ENCODE measurements at regions not wholly inside any gene's neighbourhood (a gene's known extent, or its start where the extent isn't known, plus 50 kb on each side); places are given as distances from the start of the nearest gene placed in this dataset.
"Not testable (repeated sequence)": the region's sequence is repeated elsewhere in the genome, so short reads cannot be mapped to it uniquely, and the experiment has no call there.

DNA sequence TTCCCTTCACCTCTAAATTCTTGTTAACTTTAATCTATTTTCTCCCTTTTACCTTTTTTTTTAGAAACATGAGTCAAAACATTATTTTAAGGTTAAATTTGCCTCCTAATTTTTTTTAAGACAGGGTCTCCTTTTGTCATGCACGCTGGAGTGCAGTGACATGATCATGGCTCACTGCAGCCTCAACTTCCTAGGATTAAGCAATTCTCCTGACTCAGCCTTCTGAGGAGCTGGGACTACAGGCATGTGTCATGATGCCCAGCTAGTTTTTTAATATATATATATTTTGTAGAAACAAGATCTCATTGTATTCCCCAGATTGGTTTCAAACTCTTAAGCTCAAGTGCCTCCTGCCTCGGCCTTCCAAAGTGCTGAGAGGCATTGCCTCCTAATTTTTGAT lies 424.7 kb upstream of the FAM174A start:
- POLR2A ChIA-PET: no interaction called here
- CTCF ChIA-PET: no interaction called here
- no peak overlapping the region for H3K4me3 ChIP-seq (ENCODE audit: low read depth, low read length)
- DNase-seq (ENCODE audit: low read depth, low spot score): no peak
- TF ChIP-seq, protein P1, sequence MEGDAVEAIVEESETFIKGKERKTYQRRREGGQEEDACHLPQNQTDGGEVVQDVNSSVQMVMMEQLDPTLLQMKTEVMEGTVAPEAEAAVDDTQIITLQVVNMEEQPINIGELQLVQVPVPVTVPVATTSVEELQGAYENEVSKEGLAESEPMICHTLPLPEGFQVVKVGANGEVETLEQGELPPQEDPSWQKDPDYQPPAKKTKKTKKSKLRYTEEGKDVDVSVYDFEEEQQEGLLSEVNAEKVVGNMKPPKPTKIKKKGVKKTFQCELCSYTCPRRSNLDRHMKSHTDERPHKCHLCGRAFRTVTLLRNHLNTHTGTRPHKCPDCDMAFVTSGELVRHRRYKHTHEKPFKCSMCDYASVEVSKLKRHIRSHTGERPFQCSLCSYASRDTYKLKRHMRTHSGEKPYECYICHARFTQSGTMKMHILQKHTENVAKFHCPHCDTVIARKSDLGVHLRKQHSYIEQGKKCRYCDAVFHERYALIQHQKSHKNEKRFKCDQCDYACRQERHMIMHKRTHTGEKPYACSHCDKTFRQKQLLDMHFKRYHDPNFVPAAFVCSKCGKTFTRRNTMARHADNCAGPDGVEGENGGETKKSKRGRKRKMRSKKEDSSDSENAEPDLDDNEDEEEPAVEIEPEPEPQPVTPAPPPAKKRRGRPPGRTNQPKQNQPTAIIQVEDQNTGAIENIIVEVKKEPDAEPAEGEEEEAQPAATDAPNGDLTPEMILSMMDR (IDR thresholded peaks at IDR 0.05; ENCODE audit: insufficient read depth, low read length, missing control alignments): no peak

DNA sequence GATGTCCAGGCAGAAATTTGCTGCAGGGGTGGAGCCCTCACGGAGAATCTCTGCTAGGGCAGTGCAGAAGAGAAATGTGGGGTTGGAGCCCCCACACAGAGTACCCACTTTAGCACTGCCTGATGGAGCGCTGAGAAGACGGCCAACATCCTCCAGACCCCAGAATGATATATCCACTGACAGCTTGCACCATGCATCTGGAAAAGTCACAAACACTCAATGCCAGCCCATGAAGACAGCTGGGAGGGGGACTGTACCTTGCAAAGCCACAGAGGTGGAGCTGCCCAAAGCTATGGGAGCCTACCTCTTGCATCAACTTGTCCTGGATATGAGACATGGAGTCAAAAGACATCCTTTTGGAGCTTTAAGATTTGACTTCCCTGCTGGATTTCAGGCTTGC lies 426.3 kb upstream of the FAM174A start:
- TF ChIP-seq, protein P1 (IDR thresholded peaks at IDR 0.05; ENCODE audit: insufficient read depth, low read length, missing control alignments): no peak
- CTCF ChIA-PET: no interaction called here
- POLR2A ChIA-PET: no interaction called here
- DNase-seq (ENCODE audit: low read depth, low spot score): no peak
- no peak overlapping the region for H3K4me3 ChIP-seq (ENCODE audit: low read depth, low read length)

DNA sequence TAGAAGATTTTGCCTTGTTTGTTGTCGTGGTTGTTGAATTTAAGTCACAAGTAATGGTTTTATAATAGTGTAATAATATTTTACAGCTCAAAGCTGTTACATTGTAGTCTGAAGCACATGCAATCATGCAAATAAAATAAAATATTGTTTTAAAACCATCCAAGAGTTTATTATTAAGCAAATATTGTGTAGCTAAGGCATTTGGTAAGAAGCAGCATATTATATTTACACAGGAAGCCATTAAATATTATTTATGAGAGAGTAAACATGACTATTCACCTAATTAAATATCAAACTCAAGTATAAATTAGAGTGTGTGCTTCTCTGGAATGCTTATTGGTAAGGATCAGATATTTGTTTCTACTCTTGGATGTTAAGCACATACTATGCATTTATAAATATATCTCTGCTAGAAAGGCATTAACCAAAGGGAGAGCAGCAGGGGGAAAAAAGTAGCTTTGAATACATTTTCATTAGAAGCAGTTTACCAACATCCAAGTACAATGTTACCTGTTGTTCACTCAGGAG lies 431.5 kb upstream of the FAM174A start:
- DNase-seq (ENCODE audit: low read depth, low spot score); POLR2A ChIA-PET; H3K4me3 ChIP-seq (ENCODE audit: low read depth, low read length); CTCF ChIA-PET: not testable (repeated sequence)

DNA sequence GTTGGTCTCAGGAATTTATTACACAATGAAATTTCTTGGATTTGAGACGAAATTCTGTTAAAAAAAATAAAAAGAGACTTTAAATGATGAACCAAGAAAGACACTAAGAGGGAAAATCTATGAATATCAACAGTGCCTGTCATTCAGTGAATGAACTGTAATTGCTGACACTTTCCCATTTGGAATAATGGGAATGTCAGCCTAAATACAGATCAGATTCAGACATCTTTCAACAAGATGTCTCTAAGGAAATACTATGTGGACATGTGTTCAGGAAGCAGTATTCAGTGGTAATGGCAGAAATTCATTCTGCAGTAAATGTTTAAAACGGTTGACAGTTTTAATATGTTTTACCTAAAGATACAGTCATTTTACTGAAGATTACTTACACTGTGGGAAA lies 433.7 kb upstream of the FAM174A start:
- H3K4me3 ChIP-seq (ENCODE audit: low read depth, low read length); POLR2A ChIA-PET; DNase-seq (ENCODE audit: low read depth, low spot score); CTCF ChIA-PET: not testable (repeated sequence)

DNA sequence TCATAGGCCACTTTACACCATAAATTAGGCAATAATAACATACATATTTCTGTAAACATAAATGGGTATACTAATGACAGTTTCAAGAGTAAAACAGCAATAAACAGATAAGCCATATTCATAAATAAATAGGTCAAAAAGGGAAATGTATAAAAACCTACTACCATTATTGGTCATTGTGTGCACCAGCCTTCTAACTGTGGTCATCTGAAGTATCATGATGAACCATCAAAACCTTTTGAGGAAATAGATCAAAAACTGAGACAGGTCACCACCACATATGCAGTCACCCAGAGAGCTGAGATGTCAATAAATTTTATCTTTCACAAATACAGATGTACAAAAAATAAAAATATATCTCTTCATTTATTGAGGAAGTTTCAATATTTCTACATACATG lies 438.8 kb upstream of the FAM174A start:
- CTCF ChIA-PET; POLR2A ChIA-PET; DNase-seq (ENCODE audit: low read depth, low spot score); H3K4me3 ChIP-seq (ENCODE audit: low read depth, low read length): not testable (repeated sequence)

DNA sequence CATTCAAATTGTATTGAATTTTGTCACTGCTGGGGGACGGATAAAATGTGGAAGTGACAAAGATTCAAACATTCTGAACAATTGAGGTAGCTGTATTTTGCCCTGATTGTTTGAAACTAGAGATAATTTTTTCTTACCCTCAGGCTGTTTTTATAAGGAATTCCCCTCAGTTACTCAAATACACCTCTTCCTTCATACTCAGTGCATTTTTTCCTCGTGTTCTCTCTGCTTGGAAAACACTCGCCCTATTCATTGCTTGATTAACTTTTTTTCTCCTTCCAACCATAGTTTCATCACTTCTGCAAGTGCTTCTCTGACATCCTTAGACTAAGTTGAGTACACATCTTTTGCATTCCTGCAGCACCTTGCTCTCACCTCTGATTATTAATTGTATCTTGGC lies 454.5 kb upstream of the FAM174A start:
- DNase-seq (ENCODE audit: low read depth, low spot score); H3K4me3 ChIP-seq (ENCODE audit: low read depth, low read length); POLR2A ChIA-PET; CTCF ChIA-PET: not testable (repeated sequence)

DNA sequence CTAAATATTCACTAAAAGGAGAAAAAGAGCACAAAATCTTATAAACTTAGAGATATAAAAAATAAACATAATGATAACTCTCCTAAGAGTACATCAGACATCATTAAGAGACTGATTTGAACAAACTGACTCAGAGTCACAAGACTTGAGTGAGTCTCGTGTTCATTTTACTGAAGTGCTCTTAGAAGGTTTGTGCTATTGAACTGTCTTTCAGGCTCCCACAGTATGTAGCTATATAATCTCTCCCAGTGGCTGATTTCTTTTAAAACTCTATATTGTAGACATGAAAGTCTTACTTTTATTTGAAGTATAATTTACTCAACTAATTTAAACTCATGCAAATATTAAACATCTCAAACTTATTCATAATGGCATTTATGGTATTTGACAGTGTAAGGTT lies 456.0 kb upstream of the FAM174A start:
- POLR2A ChIA-PET; DNase-seq (ENCODE audit: low read depth, low spot score); CTCF ChIA-PET; H3K4me3 ChIP-seq (ENCODE audit: low read depth, low read length): not testable (repeated sequence)

DNA sequence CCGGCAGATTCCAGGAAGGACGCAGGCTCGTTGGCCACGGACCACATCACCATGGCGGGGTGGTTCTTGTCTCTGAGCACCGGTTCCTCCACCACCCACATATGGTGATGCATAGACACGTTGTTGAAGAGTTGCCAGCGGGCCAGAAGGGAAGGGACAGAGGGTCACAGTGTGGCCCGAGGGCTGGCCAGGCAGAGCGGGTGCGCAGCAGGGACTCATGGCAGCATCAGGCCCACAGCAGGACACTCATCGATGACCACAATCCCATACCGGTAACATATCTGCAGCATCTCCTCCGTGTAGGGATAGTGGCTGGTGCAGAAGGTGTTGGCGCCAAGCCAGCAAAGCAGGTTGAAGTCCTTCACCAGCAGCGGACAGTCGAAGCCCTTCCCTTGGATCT lies 469.2 kb upstream of the FAM174A start:
- DNase-seq (ENCODE audit: low read depth, low spot score); POLR2A ChIA-PET; H3K4me3 ChIP-seq (ENCODE audit: low read depth, low read length); CTCF ChIA-PET: not testable (repeated sequence)

DNA sequence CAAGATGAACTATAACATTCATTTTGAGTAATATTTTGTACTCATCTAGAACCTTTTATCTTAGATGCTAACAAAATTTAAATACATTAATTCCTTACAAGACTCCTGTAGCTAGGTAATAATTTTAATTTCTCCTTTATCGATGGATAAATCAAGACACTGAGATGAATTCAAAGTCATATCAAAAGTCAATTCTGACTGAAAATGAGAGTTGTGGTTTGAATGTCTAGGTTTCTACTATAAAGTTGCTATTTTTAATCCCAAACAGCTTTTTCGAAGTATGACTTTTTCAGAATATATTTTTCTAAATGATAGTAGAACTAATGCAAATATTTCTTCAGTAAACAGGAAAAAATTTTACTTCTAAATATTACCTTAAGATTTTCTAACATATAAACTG lies 491.7 kb upstream of the FAM174A start:
- DNase-seq (ENCODE audit: low read depth, low spot score): no peak
- ChIA-PET CTCF (no interaction called here), POLR2A (no interaction called here)
- H3K4me3 ChIP-seq (ENCODE audit: low read depth, low read length): no peak overlapping the region
- TF ChIP-seq, protein P1 (IDR thresholded peaks at IDR 0.05; ENCODE audit: insufficient read depth, low read length, missing control alignments): no peak

DNA sequence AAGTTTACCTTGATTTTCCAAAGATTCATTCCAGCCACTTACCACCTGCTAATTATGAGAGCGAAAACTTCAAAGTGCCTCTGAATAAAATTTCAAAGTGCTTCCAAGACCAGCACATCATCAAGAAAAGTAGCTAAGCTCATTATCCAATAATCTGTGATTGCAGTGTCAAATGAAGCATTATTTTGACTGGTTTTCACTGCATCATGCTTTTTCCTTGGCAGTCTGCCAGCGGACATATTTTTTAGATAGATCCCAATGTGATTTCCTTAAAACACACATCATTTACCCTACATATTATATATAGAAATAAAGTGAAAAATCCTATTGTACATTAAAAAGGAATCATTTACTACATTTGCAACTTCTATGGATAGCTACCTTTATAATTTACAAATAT lies 508.6 kb upstream of the FAM174A start:
- TF ChIP-seq, protein P1 (IDR thresholded peaks at IDR 0.05; ENCODE audit: insufficient read depth, low read length, missing control alignments): no peak
- POLR2A ChIA-PET: no interaction called here
- no peak for DNase-seq (ENCODE audit: low read depth, low spot score)
- no peak overlapping the region for H3K4me3 ChIP-seq (ENCODE audit: low read depth, low read length)
- CTCF ChIA-PET: no interaction called here

Measured in AG04449 (cell line).